Activated CD4-positive, alpha-beta T cell treated with anti-CD3 and anti-CD28 coated beads for 24 hours (primary cell): ENCODE measurements at regions not wholly inside any gene's neighbourhood (a gene's known extent, or its start where the extent isn't known, plus 50 kb on each side); places are given as distances from the start of the nearest gene placed in this dataset.
A peak's percentile ranks its signal among the peaks of the same experiment; 100 is the strongest.
"Not testable (repeated sequence)": the region's sequence is repeated elsewhere in the genome, so short reads cannot be mapped to it uniquely, and the experiment has no call there.

Source experiments
- DNase-seq, 2 donors: peaks; one replicate each; pipeline ENCODE4 v3.0.0-alpha.2; 2020; ENCODE audit warnings: low read depth in 2 of 2

DNA sequence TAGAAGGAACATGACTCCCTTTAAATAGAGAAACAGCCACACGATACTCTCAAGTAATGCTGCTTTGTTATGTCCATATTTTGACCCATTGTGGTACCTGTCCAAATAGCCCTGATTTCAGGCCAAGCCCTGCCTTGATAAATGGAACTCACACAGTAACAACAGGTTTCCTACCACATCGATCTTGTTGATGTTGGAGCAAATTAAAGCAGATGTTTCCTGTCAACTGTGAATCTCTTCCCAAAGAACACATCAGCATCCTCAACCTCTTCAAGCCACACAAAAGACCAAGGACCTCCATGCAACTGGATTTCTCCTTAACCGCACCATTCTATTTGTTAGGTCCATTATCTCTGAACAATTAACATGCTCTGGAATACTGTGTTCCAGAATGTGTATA is 109.5 kb downstream of the FOXD4L6 start:
- not testable (repeated sequence) for DNase-seq

GRCh38 chr9:41016699-41017098 is 111.8 kb downstream of the FOXD4L6 start:
- not testable (repeated sequence) for DNase-seq

- not testable (repeated sequence) for DNase-seq
Measured at GRCh38 chr9:40999952-41000700, 128.4 kb downstream of the FOXD4L6 start.

- DNase-seq: not testable (repeated sequence)
Measured at GRCh38 chr9:40995490-40995889, 133.0 kb downstream of the FOXD4L6 start.

GRCh38 chr9:40993842-40994241 is 134.6 kb downstream of the FOXD4L6 start:
- DNase-seq: not testable (repeated sequence)

- DNase-seq: not testable (repeated sequence)
Measured at GRCh38 chr9:40993375-40993774, 135.1 kb downstream of the FOXD4L6 start.

DNA sequence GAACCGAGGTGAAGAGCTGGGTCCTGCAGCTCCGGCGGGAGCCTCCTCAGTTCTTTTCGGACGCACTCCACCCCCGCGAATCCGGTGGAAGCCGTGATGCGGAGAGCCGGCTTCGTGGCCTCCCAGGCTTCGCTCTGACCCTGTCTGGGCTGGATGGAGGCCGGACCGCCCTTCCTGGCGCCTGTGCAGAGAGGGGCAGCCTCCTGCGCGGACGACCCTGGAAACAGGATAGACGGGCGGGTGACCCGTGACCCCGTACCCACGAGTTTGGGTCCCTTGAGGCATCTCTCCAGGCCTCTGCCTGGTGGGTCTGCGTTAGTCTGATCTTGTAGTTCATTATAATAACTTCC is 136.0 kb downstream of the FOXD4L6 start:
- not testable (repeated sequence) for DNase-seq

- DNase-seq: peak; percentile 96 to 99
Measured at GRCh38 chr9:40991741-40992471, 136.6 kb downstream of the FOXD4L6 start.

DNA sequence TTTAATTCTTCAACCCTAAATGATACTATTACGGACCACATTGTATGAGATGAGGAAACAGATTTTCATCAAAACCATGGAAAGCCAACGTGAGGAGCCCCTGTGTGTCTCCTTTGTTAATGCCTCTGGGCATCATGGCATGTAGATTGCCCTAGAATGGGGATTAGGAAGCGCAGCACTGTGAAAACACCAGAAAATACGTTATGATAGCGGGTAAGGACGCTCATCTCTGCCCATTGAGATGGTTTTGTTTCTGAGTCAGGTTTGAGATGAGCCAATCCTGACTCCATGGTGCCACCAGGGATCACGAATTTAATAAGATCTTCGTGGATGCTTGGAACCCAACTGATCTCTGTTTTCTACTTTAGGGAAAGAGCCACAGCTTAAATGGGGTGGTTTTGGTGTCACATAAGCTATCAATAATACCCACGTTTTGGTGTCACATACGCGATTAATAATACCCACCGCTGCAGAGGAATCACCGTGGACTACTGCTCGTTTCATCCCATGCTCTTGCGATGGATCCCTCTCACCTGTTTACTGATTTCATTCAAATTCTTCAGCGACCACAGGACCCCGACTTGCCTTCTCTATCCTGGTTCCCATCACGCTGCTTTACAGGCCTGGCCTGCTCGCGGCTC is 137.3 kb downstream of the FOXD4L6 start:
- peak in 1 of 2 donors; percentile 10 for DNase-seq

DNA sequence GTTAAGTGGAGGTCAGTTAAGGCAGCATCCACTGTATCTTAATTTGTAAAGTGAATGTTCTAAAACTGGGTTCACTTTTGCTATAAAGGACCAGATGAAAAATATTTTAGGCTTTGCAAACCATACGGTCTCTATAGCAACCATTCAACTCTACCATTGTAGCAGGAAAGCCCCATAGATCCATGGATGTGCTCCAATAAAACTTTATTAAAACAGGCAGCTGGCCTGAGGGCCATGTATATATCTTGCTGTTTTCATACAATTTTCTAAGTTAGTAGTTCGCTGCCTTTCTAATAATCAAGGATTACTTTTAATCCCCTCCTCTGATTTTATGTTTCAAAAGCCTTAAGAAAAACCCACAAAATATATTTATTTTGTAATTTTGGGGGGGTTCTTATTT is 142.1 kb downstream of the FOXD4L6 start:
- not testable (repeated sequence) for DNase-seq

DNA sequence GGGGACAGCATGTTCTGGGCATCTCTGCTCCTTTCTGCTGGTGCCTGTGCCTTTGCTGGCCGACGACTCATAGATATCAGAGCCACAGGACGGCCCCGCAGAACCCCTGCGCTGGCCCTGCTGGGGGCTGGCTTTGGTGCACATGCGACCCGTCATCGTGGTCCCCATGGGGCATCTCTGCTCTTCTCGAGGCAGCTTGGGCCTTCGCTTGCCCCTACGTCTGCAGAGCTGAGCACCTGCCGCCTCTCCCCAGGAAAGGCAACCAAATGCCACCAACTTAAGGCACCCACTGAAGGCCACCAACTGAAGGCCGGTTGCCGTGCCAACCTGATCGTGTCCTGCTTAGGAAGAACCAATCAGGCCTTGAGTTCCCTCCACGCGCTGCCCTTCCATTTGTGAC is 153.1 kb downstream of the FOXD4L6 start:
- DNase-seq: not testable (repeated sequence)

GRCh38 chr9:40974912-40975311 is 153.6 kb downstream of the FOXD4L6 start:
- DNase-seq: not testable (repeated sequence)

- not testable (repeated sequence) for DNase-seq
Measured at GRCh38 chr9:40971773-40972172, 156.7 kb downstream of the FOXD4L6 start.

- not testable (repeated sequence) for DNase-seq
Measured at GRCh38 chr9:40970340-40970739, 158.1 kb downstream of the FOXD4L6 start.

- DNase-seq: not testable (repeated sequence)
Measured at GRCh38 chr9:40962461-40962860, 166.0 kb downstream of the FOXD4L6 start.

- DNase-seq: not testable (repeated sequence)
Measured at GRCh38 chr9:40951876-40952494, 176.5 kb downstream of the FOXD4L6 start.

- not testable (repeated sequence) for DNase-seq
Measured at GRCh38 chr9:40946228-40946627, 182.3 kb downstream of the FOXD4L6 start.

- not testable (repeated sequence) for DNase-seq
Measured at GRCh38 chr9:40942730-40943129, 185.8 kb downstream of the FOXD4L6 start.

DNA sequence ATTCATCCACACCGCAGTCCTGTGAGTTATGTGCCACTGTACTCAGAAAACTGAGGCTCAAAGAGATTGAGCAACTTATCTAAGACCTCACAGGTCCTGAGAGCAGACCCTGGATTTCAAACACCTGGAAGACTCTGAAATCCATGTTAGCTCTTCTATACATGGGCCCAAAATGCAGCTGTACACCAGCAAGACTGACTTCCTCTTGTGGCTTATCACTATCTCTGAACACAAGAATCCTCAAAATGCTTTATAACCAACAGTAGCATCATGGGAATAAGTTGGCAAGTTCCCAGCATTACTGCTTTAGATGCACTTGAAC is 188.6 kb downstream of the FOXD4L6 start:
- DNase-seq: not testable (repeated sequence)

DNA sequence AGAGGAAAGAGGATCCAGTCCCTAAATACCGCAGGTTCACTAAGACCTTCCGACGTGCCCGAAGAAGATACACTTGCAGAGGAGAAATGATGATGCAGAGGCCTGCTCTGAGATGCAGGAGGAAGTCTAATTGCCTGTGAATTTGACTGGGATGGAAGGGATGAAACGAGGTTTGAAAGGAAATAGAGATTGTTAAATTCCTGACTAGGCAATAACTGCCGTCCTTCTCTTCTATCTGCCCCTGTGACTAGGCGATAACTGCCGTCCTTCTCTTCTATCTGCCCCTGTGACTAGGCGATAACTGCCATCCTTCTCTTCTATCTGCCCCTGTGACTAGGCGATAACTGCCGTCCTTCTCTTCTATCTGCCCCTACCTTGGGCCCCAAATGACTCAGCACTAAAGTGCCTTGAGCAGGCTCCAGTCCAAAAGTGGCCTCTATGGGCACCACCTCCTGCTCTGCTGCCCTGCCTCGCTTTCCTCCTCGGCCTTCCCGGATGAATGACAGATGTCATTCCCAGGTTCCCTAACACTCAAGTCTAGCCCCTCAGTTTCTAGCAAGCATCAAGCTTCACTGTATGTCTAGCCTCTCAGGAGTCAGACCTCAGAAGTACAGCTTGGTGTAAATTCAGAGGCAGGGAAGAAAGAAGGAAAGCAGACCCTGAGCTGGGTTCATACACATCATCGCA is 189.1 kb downstream of the FOXD4L6 start:
- not testable (repeated sequence) for DNase-seq

GRCh38 chr9:40935336-40935735 is 193.1 kb downstream of the FOXD4L6 start:
- no peak for DNase-seq

GRCh38 chr9:40934480-40934879 is 194.0 kb downstream of the FOXD4L6 start:
- not testable (repeated sequence) for DNase-seq
